ENCODE measurements at regions not wholly inside any gene's neighbourhood (a gene's known extent, or its start where the extent isn't known, plus 50 kb on each side); places are given as distances from the start of the nearest gene placed in this dataset.

GRCh38 chr1:245094092-245094491 lies 60.7 kb upstream of the KIF26B start:
- TF ChIP-seq CTCF (IDR thresholded peaks at IDR 0.05; ENCODE audit: extremely low read depth, insufficient read depth, missing control alignments): no peak
- in situ Hi-C loops (cut with MboI; ENCODE audit: low pct_unique_long_range_greater_than_20kb, low sequenced_read_pairs, unreplicated experiment): no loop called here
- DNase-seq (ENCODE audit: low spot score): no peak

- in situ Hi-C loops (cut with MboI; ENCODE audit: low pct_unique_long_range_greater_than_20kb, low sequenced_read_pairs, unreplicated experiment): no loop called here
- no peak for TF ChIP-seq CTCF (IDR thresholded peaks at IDR 0.05; ENCODE audit: extremely low read depth, insufficient read depth, missing control alignments)
- no peak for DNase-seq (ENCODE audit: low spot score)
Measured at GRCh38 chr1:245092638-245092976, 62.2 kb upstream of the KIF26B start.

DNA sequence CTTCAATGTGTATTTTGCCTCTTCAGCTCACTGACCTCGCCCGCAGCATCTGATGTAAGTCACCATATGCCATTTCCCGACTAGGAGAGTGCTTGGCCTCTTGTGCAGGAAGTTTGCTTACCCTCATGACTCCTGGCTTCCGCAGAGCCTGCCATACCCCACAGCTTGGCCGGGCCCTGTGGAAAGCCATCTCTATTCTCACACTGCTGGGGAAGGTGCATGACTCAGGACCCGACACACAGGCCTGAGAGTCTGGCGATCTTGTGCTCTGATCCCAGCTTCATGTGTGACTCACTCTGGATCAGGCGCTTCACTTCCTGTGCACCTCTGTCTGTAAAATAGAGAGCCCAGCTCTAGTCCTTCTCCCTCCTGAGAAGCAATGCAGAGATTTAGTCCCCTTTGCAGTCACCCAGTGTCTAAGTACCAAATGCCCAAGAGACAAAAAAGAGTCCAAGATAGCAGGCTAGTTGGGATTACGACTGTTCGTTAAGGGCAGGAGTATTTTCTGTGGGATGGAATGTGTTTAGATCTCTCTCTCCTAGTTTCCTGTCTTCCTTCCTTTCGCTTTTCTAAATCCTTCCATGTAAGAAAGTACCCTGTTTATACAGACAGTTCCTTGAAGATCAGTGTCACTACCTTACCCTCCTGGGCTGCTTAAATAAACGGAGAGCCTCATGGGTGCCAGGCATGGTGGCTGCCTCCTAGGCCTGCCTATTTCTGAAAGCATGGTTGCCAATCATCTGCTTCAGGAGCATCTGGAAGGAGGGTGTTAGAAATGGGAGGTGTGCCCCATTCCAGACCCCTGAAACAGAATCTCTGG lies 62.8 kb upstream of the KIF26B start:
- no peak for TF ChIP-seq CTCF (IDR thresholded peaks at IDR 0.05; ENCODE audit: extremely low read depth, insufficient read depth, missing control alignments)
- no peak for DNase-seq (ENCODE audit: low spot score)
- in situ Hi-C loops (cut with MboI; ENCODE audit: low pct_unique_long_range_greater_than_20kb, low sequenced_read_pairs, unreplicated experiment): no loop called here

- in situ Hi-C loops (cut with MboI; ENCODE audit: low pct_unique_long_range_greater_than_20kb, low sequenced_read_pairs, unreplicated experiment): no loop called here
- DNase-seq (ENCODE audit: low spot score): no peak
- no peak for TF ChIP-seq CTCF (IDR thresholded peaks at IDR 0.05; ENCODE audit: extremely low read depth, insufficient read depth, missing control alignments)
Measured at GRCh38 chr1:245091171-245091621, 63.6 kb upstream of the KIF26B start.

- in situ Hi-C loops (cut with MboI; ENCODE audit: low pct_unique_long_range_greater_than_20kb, low sequenced_read_pairs, unreplicated experiment): no loop called here
- TF ChIP-seq CTCF (IDR thresholded peaks at IDR 0.05; ENCODE audit: extremely low read depth, insufficient read depth, missing control alignments): no peak
- DNase-seq (ENCODE audit: low spot score): no peak
Measured at GRCh38 chr1:245090491-245091090, 64.2 kb upstream of the KIF26B start.

GRCh38 chr1:245087723-245088122 lies 67.1 kb upstream of the KIF26B start:
- in situ Hi-C loops (cut with MboI; ENCODE audit: low pct_unique_long_range_greater_than_20kb, low sequenced_read_pairs, unreplicated experiment): no loop called here
- no peak for DNase-seq (ENCODE audit: low spot score)

More at GRCh38 chr1:245087723-245088122, 67.1 kb upstream of the KIF26B start:
- no peak for TF ChIP-seq CTCF (IDR thresholded peaks at IDR 0.05; ENCODE audit: extremely low read depth, insufficient read depth, missing control alignments)

All from GM13977 (cell line).